Muscle of back (tissue), 3 donors: ENCODE measurements at regions not wholly inside any gene's neighbourhood (a gene's known extent, or its start where the extent isn't known, plus 50 kb on each side); places are given as distances from the start of the nearest gene placed in this dataset.

Experiments
- DNase-seq, 3 donors: peaks; one replicate each; pipeline versions ENCODE4 v3.0.0 to v3.0.0-alpha.2; 2013

DNA sequence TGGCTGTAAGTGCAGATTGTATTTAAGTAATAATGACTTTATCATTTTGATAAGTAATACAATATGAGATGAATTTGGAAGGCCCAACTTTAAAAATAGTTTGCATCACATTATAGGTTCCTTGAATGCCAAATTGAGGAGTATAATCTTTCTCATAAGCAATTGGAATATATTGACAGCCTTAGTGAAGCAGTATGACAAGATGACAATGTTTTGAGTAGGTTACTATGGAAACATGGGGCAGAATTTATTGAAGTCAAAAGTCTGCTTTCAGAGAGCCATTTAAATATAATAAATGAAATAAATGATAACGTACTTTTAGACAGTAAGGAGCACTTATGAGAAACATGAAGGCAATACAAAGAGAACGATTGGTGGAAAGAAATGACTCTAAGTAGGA is 776.4 kb downstream of the TECRL start:
- no peak for DNase-seq

DNA sequence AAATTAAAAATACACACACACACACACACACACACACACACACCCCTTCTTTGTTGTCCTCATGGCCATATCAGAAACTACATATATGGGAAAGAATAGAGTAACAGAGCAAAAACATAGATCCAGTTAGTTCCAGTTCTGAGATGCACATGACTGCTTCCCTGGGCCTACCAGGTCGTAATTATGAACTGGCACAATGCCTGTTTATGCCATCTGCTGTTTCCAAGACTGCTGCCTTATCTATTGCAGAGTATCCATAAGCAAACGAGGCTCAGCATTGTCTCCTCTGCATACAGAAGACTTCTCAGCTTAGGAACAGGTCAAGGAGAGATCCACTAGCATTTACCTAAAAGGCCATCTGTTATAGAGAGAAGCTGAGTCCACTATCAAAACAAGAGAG is 789.0 kb downstream of the TECRL start:
- DNase-seq = no peak

DNA sequence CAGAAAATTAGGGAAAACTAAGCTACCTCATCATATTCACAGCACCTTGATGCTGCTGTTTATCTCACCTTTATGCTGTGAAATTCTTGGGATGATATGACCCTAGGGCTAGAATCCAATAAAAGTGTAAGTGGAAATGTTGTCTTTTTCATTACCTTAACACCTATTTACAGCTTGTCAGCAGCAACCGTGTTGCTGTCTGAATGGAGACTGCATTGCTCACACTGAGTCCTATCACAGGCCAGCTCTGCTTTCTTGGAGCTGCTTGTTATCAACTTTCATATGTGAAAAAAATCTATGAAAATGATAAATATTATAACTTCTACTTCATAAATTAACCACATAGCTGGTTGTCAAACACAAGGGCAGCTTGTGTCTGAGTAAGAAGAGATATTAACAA is 789.5 kb downstream of the TECRL start:
- no peak for DNase-seq

DNA sequence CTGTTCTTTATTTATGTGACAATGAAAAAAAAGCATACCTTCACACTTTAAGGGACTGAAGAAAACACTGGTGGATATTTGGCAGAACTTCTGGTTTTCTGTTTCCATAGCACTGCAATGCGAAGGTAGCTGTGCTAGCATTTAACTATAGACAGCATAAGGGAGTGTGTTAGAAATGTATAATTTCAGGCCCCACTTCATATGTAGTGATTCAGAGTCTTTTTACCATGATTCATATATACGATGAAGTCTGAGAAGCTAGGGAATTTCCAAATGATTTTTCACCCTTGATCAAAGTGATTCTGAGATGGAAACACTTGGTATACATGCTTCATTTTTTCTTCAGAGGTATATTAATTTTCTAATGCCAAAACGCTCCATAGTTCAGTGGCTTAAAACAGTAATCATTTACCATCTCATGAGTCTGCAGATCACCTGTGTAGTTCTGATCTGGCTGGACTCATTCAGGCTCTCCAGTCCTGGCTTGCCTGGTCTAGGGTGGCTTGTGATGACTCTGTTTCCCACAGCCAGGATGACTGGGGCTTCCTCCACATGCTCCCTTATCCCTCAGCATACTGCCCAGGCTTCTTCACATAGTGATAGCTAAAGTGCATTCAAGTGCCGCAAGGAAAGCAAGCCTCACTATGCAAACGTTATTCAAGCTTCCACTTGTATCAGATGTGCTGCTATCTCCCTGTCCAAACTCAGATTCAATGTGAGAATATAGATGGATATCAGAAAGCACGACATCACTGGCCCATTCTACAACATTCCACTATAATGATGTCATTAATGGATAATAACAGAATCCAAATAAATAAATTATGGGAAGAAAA is 790.1 kb downstream of the TECRL start:
- DNase-seq = no peak

DNA sequence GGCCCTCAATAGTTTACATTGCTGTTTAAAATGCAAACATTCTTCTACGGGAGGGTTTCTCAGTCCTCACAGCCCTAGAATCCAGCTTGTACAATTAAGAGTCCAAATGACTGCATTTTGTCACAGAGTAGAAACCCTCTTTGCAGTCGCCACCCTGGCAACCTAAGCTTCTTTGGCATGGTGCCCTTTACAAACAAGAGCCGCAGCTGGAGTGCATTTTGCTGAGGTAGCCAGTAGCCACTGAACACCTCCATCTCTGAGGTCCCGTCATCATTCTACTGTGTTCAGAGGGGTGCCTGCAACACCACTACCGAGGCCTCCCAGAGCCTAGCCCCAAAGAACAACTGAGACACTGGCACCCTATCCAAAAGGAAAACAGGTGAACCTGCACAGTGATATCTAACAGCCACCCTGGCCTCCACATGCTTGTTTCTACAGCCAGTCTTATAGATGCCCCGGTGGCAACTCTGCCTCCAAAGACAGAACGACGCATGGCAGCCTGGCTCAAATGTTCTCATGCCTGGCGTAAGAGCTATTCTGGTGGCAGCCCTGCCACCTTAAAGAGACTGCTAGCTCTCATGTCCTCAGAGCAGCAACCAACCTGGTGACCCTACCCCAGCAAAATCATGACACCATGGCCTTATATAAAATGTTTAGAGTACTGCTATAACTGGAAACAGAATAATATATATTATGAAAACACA is 801.9 kb downstream of the TECRL start:
- DNase-seq = no peak

DNA sequence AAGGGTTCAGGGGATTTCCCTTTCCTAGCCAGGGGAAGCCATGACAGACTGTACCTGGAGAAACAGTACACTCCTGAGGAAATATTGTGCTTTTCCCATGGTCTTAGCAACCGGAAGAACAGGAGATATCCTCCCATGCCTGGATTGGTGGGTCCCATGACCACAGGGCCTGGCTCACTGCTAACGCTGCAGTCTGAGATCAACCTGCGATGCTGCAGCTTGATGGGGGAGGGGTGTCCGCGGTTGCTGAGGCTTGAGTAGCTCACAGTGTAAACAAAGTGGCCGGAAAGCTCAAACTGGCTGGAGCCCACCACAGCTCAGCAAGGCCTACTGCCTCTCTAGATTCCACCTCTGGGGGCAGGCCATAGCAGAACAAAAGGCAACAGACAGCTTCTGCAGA is 819.5 kb downstream of the TECRL start:
- no peak for DNase-seq

DNA sequence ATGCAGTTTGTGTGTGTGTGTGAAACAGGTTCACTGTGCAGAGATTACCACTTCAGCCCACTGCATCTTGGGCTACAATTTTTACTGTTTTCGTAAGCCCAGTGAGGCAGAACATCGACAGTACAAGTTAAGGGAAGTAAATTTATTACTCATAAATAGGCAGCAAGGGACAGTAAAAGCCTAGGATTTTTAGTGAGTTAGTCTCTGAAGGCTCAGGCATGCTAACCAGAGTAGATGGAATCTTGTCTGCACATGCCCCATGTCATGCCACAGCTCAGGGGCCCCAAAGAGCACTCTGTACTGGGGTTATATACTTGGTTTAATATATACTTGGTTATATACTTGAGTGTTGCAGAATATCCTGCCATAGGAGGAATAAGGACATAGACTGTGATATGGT is 825.7 kb downstream of the TECRL start:
- no peak for DNase-seq

DNA sequence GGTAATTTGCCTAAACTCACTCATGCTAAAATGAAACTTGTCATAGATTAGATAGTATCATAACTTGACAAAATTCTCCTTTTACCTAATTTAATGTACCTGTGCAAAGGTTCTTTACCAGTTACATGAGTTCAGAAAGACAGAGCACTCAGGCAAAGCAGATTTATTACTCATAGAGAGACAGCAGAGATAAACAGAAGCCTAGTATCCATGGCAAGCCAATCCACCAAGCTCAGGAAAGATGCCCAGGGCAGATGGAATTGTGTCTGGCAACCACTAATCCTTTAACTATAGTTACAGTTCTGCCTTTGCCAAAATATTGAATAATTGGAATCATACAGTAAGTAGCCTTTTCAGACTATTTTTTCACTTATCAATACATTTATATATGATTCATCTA is 826.2 kb downstream of the TECRL start:
- DNase-seq = no peak

DNA sequence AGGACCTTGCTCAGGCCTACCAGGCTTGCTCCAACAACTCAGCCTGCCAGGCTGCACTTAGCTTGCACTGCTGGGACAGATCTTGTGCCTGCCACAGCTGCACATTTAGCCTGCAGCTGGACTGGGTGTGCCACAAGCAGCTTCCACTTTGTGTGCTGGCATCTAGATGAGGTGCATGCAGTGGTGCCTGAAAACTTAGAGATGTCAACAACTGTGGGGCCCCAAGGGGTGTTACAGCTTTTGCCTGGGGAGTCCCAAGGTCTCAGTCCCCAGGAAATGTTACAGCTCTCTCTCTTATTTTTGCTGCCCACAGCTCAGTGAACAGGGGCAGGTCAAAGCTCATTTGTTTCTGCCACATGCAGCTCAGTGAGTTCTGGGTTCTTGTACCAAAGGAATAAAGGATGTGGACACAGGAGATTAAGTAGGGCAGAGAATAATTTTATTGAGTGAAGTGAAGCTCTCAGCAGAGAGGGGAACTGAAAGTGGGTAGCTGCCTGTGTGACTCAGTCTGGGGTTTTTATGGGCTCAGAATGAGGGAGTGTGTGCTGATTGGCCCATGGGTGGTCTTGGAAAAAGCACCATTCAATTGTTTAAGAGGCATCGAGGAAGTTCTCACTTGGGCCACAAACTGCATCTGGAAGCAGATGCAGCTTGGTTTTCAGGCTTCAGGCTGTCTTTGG is 828.3 kb downstream of the TECRL start:
- no peak for DNase-seq

DNA sequence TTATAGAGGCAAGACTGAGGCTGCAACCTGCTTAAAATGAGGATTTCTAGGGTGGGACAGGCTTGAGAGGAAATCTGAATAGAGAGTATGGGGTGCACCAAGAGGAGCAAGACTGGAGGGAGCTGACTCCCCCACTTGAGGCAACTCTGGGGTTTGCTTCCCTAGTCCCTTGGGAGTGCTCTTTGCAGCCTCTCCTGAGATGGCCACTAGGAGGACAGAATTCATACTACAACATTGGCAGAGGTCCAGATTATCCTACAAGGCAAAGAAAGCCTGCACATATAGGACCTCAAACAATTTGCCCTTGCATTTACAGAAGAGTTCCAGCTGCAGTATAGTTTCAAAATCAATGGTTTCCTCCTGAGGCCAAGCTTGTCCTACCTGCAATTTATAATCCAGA is 830.9 kb downstream of the TECRL start:
- DNase-seq = no peak

DNA sequence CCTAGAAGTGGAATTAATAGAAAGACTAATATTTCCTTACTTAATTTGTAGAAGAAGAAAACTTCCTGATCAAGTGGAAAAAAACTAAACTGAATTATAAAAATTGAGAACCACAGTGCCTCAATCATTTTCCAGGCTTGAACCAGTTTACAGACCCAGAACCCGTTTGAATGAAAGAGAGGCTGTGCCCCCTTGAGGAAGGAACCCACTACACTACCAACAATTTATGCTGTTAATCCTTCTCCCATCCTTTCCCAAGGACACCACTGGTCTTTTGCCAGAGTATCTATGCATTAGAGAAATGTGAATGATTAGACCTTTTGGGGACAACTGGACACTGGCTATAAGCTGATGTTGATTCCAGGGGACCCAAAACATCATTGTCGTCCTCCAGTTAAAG is 842.6 kb downstream of the TECRL start:
- no peak for DNase-seq

DNA sequence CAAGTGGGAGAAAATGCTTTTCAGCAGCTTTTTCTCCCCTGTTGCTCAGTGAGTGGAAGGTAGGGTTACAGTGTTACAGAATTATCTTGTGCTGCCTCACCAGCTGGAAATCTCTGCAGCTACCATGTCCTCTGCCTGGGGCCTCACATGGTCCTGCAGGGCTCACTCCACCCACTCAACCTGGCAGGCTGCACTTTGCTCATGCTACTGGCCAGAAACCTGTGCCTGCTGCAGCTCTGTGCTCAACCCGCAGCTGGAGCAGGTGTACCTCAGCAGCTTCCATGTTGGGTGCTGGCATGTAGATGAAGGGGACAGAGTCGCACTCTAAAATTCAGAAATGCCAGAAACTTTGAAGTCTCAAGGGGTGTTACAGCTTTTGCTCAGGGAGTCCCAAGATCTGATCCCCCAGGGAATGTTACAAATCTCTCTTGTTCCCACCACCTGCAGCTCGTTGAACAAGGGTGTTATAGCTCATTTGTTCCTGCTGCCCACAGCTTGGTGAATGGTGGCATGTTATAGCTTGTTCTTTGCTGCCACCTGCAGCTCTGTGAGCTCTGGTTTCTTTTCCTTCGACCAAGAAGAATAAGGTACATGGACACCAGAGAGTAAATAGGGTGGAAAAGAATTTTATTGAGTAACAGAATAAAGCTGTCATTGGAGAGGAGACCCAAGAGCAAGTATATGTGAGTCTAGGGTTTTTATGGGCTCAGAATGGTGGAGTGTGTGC is 845.8 kb downstream of the TECRL start:
- peak in 2 of 3 donors; percentile 6 to 19 for DNase-seq

DNA sequence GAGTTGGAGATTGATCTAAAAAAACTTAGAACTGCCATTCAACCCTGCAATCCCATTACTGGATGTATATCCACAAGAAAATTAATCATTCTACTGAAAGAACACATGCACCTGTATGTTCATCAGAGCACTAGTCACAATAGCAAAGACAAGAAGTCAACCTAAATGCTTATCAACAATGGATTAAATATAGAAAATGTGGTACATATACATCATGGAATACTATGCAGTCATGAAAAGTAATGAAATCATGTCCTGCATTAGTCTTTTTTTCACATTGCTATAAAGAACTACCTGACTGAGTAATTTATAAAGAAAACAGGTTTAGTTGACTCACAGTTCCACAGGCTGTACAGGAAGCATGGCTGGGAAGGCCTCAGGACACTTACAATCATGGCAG is 850.5 kb downstream of the TECRL start:
- DNase-seq = no peak

DNA sequence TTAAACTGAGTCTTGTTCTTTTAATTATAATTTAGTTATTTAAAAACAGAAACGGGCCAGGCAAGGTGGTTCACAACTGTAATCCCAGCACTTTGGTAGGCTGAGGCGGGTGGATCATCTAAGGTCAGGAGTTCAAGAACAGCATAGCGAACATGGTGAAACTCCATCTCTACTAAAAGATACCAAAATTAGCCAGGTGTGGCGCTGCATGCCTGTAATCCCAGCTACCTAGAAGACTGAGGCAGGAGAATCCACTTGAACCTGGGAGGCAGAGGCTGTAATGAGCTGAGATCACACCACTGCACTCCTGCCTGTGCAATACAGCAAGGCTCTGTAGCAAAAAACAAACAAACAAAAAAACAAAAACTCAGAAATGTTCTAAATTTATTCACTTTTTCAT is 852.9 kb downstream of the TECRL start:
- DNase-seq = no peak

DNA sequence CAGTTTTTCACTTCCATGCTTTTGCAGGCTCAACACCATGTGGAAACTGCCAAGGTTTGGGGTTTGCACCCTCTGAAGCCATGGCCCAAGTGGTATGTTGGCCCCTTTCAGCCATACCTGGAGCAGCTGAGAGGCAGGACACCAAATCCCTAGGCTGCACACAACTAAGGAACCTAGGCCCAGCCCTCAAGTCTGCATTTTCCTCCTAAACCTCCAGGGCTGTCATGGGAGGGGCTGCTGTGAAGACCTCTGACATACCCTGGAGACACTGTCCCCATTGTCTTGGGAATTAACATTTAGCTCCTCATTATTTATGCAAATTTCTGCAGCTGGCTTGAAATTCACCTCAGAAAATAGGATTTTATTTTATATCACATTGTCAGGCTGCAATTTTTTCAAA is 856.1 kb downstream of the TECRL start:
- no peak for DNase-seq

DNA sequence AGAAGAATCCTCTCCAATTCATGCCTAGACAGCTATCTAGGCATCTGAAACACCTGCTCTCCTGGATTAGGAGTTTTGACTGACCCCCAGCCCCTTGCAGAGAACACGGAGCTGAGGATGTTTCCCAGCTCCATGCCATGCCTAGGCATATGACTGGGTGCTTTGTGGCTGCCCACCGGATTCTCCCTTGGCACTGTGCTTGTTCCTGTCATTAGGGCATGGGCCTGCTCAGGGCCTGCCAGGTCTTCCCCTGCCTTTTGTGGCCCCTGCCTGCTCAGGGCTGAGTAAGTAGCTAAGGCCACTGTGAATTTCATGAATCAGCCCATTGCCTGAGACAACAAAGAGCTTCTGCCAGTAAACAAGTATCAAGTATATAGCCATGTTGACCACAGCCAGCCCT is 867.4 kb downstream of the TECRL start:
- DNase-seq = no peak

DNA sequence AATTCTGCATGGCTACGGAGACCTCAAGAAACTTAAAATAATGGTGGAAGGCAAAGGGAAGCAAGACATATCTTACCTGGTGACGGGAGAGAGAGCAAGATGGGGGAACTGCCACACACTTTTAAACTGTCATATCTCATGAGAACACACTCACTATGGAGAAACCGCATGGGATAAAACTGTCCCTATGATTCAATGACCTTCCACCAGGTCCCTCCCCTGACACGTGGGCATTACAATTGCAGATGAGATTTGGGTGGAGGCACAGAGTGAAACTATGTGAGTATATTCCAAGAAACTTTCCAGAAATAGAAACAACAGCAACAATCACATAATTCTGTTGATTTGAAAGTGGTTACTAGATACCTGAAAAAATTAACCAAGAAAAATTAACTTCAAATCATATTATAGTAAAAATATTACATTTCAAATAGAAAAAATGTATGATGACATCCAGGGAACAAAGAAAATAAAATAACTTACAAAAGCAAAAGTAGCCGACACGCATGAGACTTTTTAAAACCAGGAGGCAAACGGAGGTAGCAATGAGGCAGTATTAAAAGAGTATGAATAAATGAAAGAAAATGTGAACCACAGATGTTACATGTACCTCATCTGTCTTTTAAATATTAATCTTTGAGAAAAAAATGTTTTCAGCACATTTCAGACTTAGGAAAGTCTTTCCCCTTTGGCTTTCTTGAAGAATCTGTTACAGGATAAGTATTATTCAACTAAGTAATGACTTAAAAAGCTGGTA is 879.5 kb downstream of the TECRL start:
- peak in 2 of 3 donors; percentile 3 to 8 for DNase-seq

DNA sequence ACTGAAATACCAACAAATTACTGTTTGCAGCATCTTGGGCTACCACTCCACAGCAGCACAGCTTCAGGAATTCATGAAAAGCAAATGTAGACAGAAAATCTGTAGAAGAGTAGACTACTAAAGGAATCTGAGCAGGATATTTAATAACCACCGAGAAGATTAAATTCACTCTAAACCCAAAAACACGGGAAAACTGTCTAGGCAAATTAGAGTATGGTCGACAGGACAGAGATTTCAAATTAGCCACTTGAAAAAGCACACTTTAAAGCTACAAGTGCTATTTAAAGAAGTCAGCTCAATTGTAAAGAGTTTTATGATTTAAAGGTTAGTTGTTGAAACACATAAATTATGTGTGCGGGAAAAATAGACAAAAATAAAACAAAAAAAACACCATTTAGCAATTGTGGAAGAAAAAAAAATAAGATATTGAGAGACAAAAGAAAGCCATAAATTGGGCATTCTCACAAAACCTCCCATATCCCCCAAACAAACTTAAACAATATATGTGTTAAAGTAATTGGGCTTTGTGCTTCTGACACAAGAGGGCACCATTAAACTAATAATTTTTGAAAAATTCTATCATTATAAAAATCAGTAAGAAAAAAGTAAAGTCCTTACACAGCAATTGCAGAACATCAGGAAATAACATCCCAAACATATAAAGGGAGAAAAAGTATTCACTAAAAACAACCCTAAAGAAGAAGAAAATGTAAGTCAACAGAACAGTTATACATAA is 880.8 kb downstream of the TECRL start:
- DNase-seq = peak; percentile 2 to 31 (median 3)

DNA sequence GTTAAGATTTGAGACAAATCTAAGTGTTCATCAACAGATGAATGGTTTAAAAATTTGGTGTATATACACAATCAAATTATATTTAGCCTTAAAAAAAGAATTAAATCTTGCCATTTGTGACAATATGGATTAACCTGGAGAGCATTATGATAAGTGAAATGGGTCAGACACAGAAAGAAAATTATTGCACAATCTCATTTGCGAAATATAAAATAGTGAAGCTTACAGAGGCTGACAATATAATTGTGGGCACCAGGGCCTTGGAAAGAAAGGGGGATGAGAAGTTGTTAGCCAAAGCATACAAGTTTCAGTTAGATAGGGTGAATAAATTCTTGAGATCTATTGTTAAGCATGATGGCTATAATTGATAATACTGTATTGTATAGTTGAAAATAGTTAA is 883.0 kb downstream of the TECRL start:
- no peak for DNase-seq

DNA sequence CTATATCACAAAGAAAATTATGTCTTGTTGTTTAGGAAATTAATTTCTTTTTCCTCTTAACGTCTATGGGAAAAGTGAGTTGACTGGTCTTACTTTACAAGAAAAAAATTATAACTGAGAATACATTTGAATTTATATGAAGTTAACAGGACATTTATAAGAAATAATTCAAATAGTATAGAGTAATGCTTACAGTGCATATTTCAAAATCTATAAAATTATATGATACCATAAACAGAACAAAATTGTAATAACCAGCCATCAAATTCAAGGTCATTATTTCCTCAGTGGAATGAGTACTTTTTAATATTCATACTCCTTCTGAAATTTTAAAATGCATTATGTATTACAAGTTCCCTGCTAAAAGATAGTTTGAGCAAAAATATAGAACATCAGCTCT is 884.5 kb downstream of the TECRL start:
- no peak for DNase-seq
